ENCODE measurements at regions not wholly inside any gene's neighbourhood (a gene's known extent, or its start where the extent isn't known, plus 50 kb on each side); places are given as distances from the start of the nearest gene placed in this dataset.

- Histone ChIP-seq H3K27me3 (ENCODE audit: insufficient read depth, low read length) (no peaks in the 10 kb centered on the region), H3K4me2 (ENCODE audit: low read length) (no peak overlapping the region), H3K9ac (ENCODE audit: low read length) (no peak overlapping the region), H3K4me1 (ENCODE audit: control insufficient read depth in 1 of 2, insufficient read depth in 2 of 2, low read length in 2 of 2) (no peaks in the 10 kb centered on the region), H3K9me3 (ENCODE audit: control insufficient read depth in 1 of 2, insufficient read depth in 1 of 2, low read depth in 1 of 2, low read length in 2 of 2) (peaks cover 7 to 17% of the 10 kb centered on the region in 2 experiments; a peak in 2 of 4 replicates), H3K9me2 (ENCODE audit: insufficient read depth) (no peaks in the 10 kb centered on the region), H3K36me3 (ENCODE audit: control insufficient read depth in 1 of 2, insufficient read depth in 2 of 2, low read length in 2 of 2) (no peaks in the 10 kb centered on the region), H4K20me1 (ENCODE audit: insufficient read depth) (no peaks in the 10 kb centered on the region), H3K4me3 (replicated peaks in 1 of 2; ENCODE audit: low read depth in 1 of 2, low read length in 2 of 2) (no peak overlapping the region), H3K79me2 (ENCODE audit: insufficient read depth, low read length) (no peaks in the 10 kb centered on the region), H2AFZ (ENCODE audit: low read depth, low read length, poor library complexity, severe bottlenecking) (no peak overlapping the region), H3K27ac (ENCODE audit: low read depth, low read length) (no peak overlapping the region)
- ChIA-PET RAD21 (ENCODE audit: low non-redundant PET in 1 of 2, low total read pairs in 2 of 2, uncharacterized antibody in 2 of 2, unreplicated experiment in 2 of 2) (no interaction called here), POLR2A (no interaction called here), CTCF (no interaction called here)
- ATAC-seq (no peak), DNase-seq (ENCODE audit: low read depth, low spot score) (no peak)
- intact Hi-C loops (cut with micrococcal nuclease) = no loop called here
- no peak for TF ChIP-seq EZH2phosphoT487 (IDR thresholded peaks at IDR 0.05; ENCODE audit: borderline replicate concordance)
- no peak for TF ChIP-seq RAD21 (IDR thresholded peaks at IDR 0.05; ENCODE audit: low read depth)
- TF ChIP-seq REST (IDR thresholded peaks at IDR 0.05; ENCODE audit: low read depth) = no peak
- TF ChIP-seq POLR2A (IDR thresholded peaks at IDR 0.05; ENCODE audit: borderline replicate concordance, extremely low read depth, insufficient read depth, insufficient read length) = no peak
- TF ChIP-seq POLR2AphosphoS5 (IDR thresholded peaks at IDR 0.05; ENCODE audit: low read depth, low read length) = no peak
- no peak for TF ChIP-seq ZBTB33 (IDR thresholded peaks at IDR 0.05; ENCODE audit: extremely low read depth, insufficient replicate concordance, low read length)
- TF ChIP-seq ZFX (IDR thresholded peaks at IDR 0.05) = no peak
- TF ChIP-seq FOSL1 (IDR thresholded peaks at IDR 0.05; ENCODE audit: low read depth) = no peak
- TF ChIP-seq SP1 (IDR thresholded peaks at IDR 0.05; ENCODE audit: low read depth) = no peak
- TF ChIP-seq SRF (IDR thresholded peaks at IDR 0.05; ENCODE audit: low read depth) = no peak
- TF ChIP-seq TCF7L2 (IDR thresholded peaks at IDR 0.05; ENCODE audit: borderline replicate concordance, extremely low read depth, insufficient read depth, insufficient read length) = no peak
- TF ChIP-seq ELF1 (IDR thresholded peaks at IDR 0.05; ENCODE audit: borderline replicate concordance, low read depth) = no peak
- no peak for TF ChIP-seq EGR1 (IDR thresholded peaks at IDR 0.05; ENCODE audit: low read depth)
- no TSS peak for BruUV-seq (replicated peaks)
Measured at GRCh38 chr4:64796581-64796980, 387.3 kb upstream of the TECRL start.

Data from HCT116 (cell line).